ENCODE measurements at regions not wholly inside any gene's neighbourhood (a gene's known extent, or its start where the extent isn't known, plus 50 kb on each side); places are given as distances from the start of the nearest gene placed in this dataset.
A peak's percentile ranks its signal among the peaks of the same experiment; 100 is the strongest.

DNA sequence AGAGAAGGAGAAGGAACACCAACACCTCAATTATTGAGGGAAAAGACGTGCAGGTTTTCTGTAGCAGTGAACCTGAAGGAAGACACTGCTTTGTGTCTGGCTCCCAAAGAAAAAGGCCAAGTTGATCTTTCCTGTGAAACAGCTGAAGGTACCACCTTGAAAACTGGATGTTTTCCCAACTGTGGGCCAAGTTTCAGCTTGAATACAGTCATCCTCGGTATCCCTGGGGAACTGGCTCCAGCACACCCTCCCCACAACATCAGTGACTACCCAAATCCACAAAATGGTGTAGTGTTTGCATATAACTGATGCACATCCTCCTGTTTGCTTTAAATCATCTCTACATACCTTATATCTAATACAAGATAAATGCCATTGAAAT is 297.0 kb upstream of the PITRM1 start:
- BruUV-seq (replicated peaks): no TSS peak
- H3K79me1 ChIP-seq (ENCODE audit: low read depth in 1 of 2, low read length in 2 of 2): peaks cover 0 to 11% of the 10 kb centered on the region in 2 experiments; a peak in 2 of 4 replicates
- peak overlapping the region; percentile 75 for H2AFZ ChIP-seq (replicated peaks; ENCODE audit: low read length, poor library complexity)
- peak overlapping the region; percentile 41 for H3K56ac ChIP-seq (ENCODE audit: extremely low read depth, insufficient read depth, low read length)
- peak overlapping the region; percentile 52; the same call in 2 of the 3 replicates for H2BK15ac ChIP-seq (ENCODE audit: low read depth, low read length)
- peak overlapping the region; percentile 81 for H2AK9ac ChIP-seq (replicated peaks; ENCODE audit: low read depth, low read length, poor library complexity)
- peak overlapping the region; percentile 92 for H3K14ac ChIP-seq (replicated peaks; ENCODE audit: low read depth, low read length)
- peak overlapping the region; percentile 98 for H2BK120ac ChIP-seq (ENCODE audit: low read depth, low read length)
- in situ Hi-C loops (cut with MboI; ENCODE audit: low sequenced_read_pairs) (loop anchor here (10.0 kb wide), 2 partner anchors 155 to 305 kb away; no protein-coding TSS in a partner anchor), dilution Hi-C loops (cut with HindIII; ENCODE audit: low sequenced_read_pairs, unreplicated experiment) (no loop called here), intact Hi-C loops (cut with micrococcal nuclease) (loop anchor here (1.0 to 10.0 kb wide), 8 partner anchors 17 to 1185 kb away; no protein-coding TSS in a partner anchor)
- no peak for TF ChIP-seq MAFK (IDR thresholded peaks at IDR 0.05; ENCODE audit: low read depth, low read length)
- TF ChIP-seq, protein P1, sequence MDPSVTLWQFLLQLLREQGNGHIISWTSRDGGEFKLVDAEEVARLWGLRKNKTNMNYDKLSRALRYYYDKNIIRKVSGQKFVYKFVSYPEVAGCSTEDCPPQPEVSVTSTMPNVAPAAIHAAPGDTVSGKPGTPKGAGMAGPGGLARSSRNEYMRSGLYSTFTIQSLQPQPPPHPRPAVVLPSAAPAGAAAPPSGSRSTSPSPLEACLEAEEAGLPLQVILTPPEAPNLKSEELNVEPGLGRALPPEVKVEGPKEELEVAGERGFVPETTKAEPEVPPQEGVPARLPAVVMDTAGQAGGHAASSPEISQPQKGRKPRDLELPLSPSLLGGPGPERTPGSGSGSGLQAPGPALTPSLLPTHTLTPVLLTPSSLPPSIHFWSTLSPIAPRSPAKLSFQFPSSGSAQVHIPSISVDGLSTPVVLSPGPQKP (IDR thresholded peaks at IDR 0.05; ENCODE audit: borderline replicate concordance, low read depth, low read length): no peak
- no peak for TF ChIP-seq MXI1 (IDR thresholded peaks at IDR 0.05; ENCODE audit: borderline replicate concordance, low read depth, low read length)
- TF ChIP-seq NFE2L2 (IDR thresholded peaks at IDR 0.05; ENCODE audit: low read depth, low read length): no peak
- TF ChIP-seq BHLHE40 (IDR thresholded peaks at IDR 0.05; ENCODE audit: low read depth, low read length): no peak
- no peak for TF ChIP-seq FOS (IDR thresholded peaks at IDR 0.05; ENCODE audit: low read depth, low read length)
- TF ChIP-seq RCOR1 (IDR thresholded peaks at IDR 0.05; ENCODE audit: insufficient replicate concordance, low read length): no peak
- H2BK20ac ChIP-seq (ENCODE audit: low read depth, low read length): peak overlapping the region; percentile 99
- no peak overlapping the region for H3K4me3 ChIP-seq (ENCODE audit: insufficient read depth, low read depth, low read length)
- peak overlapping the region; percentile 70 for H3K18ac ChIP-seq (ENCODE audit: low read depth, low read length)
- H3K4ac ChIP-seq (ENCODE audit: low read depth, low read length): peak overlapping the region; percentile 94
- peak overlapping the region; percentile 89 for H3K27ac ChIP-seq (ENCODE audit: insufficient read depth, low read length)
- H4K91ac ChIP-seq (ENCODE audit: insufficient read depth, low read depth, low read length): peak overlapping the region; percentile 88
- H3K36me3 ChIP-seq (ENCODE audit: control insufficient read depth, insufficient read depth, low read length): no peaks in the 10 kb centered on the region
- H3K4me1 ChIP-seq (ENCODE audit: control insufficient read depth, insufficient read depth, low read length): peaks cover 25% of the 10 kb centered on the region
- peak overlapping the region; percentile 29 for H3K9ac ChIP-seq (ENCODE audit: low read depth, low read length)
- peak overlapping the region; percentile 95 for H2AK5ac ChIP-seq (ENCODE audit: low read depth, low read length)
- peaks cover 22% of the 10 kb centered on the region for H3K9me1 ChIP-seq (ENCODE audit: insufficient read depth, low read length)
- ChIA-PET POLR2A (ENCODE audit: unreplicated experiment) (no interaction called here), CTCF (interaction anchor here (0.6 kb wide), 1 partner anchor 29 kb away, joined by 4 read pairs; no protein-coding TSS in a partner anchor)
- H3K23ac ChIP-seq (ENCODE audit: low read depth, low read length): peak overlapping the region; percentile 94
- ATAC-seq (ENCODE audit: low read depth) (no peak), DNase-seq (no peak)
- peak overlapping the region; percentile 84 for H2BK5ac ChIP-seq (ENCODE audit: low read depth, low read length, poor library complexity, severe bottlenecking)
- H4K20me1 ChIP-seq (ENCODE audit: insufficient read depth, low read length): peaks cover 3% of the 10 kb centered on the region
- H3K4me2 ChIP-seq (ENCODE audit: low read depth, low read length): no peak overlapping the region; the same call in 1 of the 2 replicates
- 100% methylated on average over 1 of the region's 2 CpGs; no CpG with 5 or more reads in 1 of the 2 experiments for WGBS, 2 experiments (ENCODE audit: extremely low coverage in 2 of 2, insufficient read length in 1 of 2)
- H4K5ac ChIP-seq (ENCODE audit: low read depth, low read length): peak overlapping the region; percentile 53
- H3K27me3 ChIP-seq (ENCODE audit: control insufficient read depth, insufficient read depth, low read length): no peaks in the 10 kb centered on the region
- H3K9me3 ChIP-seq (ENCODE audit: control insufficient read depth, insufficient read depth, low read length): no peaks in the 10 kb centered on the region
- peak overlapping the region; percentile 55 to 67 for H4K8ac ChIP-seq (ENCODE audit: low read depth in 2 of 2, low read length in 2 of 2)
